GM21360 (cell line): ENCODE measurements at regions not wholly inside any gene's neighbourhood (a gene's known extent, or its start where the extent isn't known, plus 50 kb on each side); places are given as distances from the start of the nearest gene placed in this dataset.

ENCODE experiments used
- ATAC-seq: cut with Tn5 transposase; IDR thresholded peaks from one replicate; pipeline ENCODE4 v1.9.1; 2021; ENCODE audit warnings: mild to moderate bottlenecking, moderate library complexity; ENCODE audit not compliant: unreplicated experiment

GRCh38 chr20:21033817-21034216 lies 72.3 kb downstream of the LINC00237 start:
- ATAC-seq = no peak

- no peak for ATAC-seq
These were observed 74.5 kb downstream of the LINC00237 start for GRCh38 chr20:21031666-21032065.

GRCh38 chr20:21029341-21029740 lies 76.8 kb downstream of the LINC00237 start:
- no peak for ATAC-seq

GRCh38 chr20:21028921-21029320 lies 77.2 kb downstream of the LINC00237 start:
- ATAC-seq = no peak

- ATAC-seq = no peak
These were observed 77.7 kb downstream of the LINC00237 start for GRCh38 chr20:21028436-21028835.

- no peak for ATAC-seq
These were observed 78.6 kb downstream of the LINC00237 start for GRCh38 chr20:21027569-21027968.

- ATAC-seq = no peak
These were observed 79.2 kb downstream of the LINC00237 start for GRCh38 chr20:21026951-21027350.

GRCh38 chr20:21024420-21024819 lies 81.7 kb downstream of the LINC00237 start:
- no peak for ATAC-seq

- no peak for ATAC-seq
These were observed 83.2 kb downstream of the LINC00237 start for GRCh38 chr20:21022925-21023324.

- no peak for ATAC-seq
These were observed 84.7 kb downstream of the LINC00237 start for GRCh38 chr20:21021472-21021790.

- no peak for ATAC-seq
These were observed 85.3 kb downstream of the LINC00237 start for GRCh38 chr20:21020659-21021471.

GRCh38 chr20:21019814-21020658 lies 86.1 kb downstream of the LINC00237 start:
- no peak for ATAC-seq

- no peak for ATAC-seq
These were observed 86.7 kb downstream of the LINC00237 start for GRCh38 chr20:21019468-21019813.

GRCh38 chr20:21018576-21018975 lies 87.6 kb downstream of the LINC00237 start:
- no peak for ATAC-seq

- ATAC-seq = no peak
These were observed 88.6 kb downstream of the LINC00237 start for GRCh38 chr20:21017528-21018085.

- ATAC-seq = no peak
These were observed 89.4 kb downstream of the LINC00237 start for GRCh38 chr20:21016751-21017150.

- no peak for ATAC-seq
These were observed 91.6 kb downstream of the LINC00237 start for GRCh38 chr20:21014528-21014927.

- no peak for ATAC-seq
These were observed 97.2 kb downstream of the LINC00237 start for GRCh38 chr20:21008951-21009350.

GRCh38 chr20:21006611-21007010 lies 99.5 kb downstream of the LINC00237 start:
- ATAC-seq = no peak

- no peak for ATAC-seq
These were observed 101.6 kb downstream of the LINC00237 start for GRCh38 chr20:21004386-21005076.

GRCh38 chr20:21003902-21004301 lies 102.3 kb downstream of the LINC00237 start:
- ATAC-seq = no peak
